ENCODE measurements at regions not wholly inside any gene's neighbourhood (a gene's known extent, or its start where the extent isn't known, plus 50 kb on each side); places are given as distances from the start of the nearest gene placed in this dataset.

- TF ChIP-seq POLR2A (IDR thresholded peaks at IDR 0.05) = no peak
- TF ChIP-seq CTCF (IDR thresholded peaks at IDR 0.05) = no peak
- no peak for TF ChIP-seq EP300 (IDR thresholded peaks at IDR 0.05)
Measured at GRCh38 chr7:81606078-81606863, 163.6 kb downstream of the HGF start.

Measured in ovary (tissue), 3 donors.